ENCODE measurements at regions not wholly inside any gene's neighbourhood (a gene's known extent, or its start where the extent isn't known, plus 50 kb on each side); places are given as distances from the start of the nearest gene placed in this dataset.
A peak's percentile ranks its signal among the peaks of the same experiment; 100 is the strongest.
"Not testable (repeated sequence)": the region's sequence is repeated elsewhere in the genome, so short reads cannot be mapped to it uniquely, and the experiment has no call there.

DNA sequence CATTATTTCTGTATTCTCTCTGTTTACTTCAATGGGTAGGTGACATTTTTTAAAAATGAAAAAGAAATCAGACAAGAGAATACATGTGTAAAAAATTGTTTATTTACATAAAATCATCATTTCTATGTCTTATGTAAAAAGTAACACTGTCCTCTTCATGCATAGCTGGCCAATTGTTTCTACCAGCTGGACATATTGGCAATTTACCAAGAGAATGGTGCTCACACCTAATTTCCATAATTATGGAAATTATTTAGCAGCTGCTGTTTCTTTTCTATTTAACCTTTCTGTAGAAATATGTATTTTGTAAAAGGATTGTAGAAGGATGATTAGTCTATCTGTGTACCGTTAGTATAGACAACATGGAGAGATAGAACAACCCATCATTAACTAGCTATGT is 791.9 kb downstream of the TRIB2 start:
- no peak overlapping the region for H3K27ac ChIP-seq
- no peak for TF ChIP-seq ZFX (IDR thresholded peaks at IDR 0.05)
- no peak for TF ChIP-seq CTCF (conservative IDR thresholded peaks at IDR 0.05)

- TF ChIP-seq ZFX (IDR thresholded peaks at IDR 0.05): no peak
- TF ChIP-seq CTCF (conservative IDR thresholded peaks at IDR 0.05): no peak
- no peak overlapping the region for H3K27ac ChIP-seq
Observed at GRCh38 chr2:13515254-13515653, 798.5 kb downstream of the TRIB2 start.

DNA sequence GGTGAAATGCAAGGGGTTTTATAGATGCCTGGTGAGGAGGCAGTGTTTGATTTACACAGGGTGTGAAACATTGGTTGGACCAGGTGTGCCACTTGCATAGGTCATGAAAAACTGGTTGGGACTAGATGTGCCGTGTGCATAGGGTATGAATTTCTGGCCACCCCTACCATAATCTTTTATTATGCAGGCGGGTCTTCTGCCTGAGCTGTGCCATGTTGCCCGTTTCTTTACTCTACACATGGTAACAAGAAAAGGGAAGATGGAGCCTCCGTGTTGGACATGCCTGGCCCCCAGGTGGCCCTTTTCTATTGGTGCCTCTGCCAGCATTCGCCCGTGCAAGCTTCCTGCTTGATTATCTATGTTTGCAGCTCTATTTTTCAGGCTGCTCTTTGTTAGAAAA is 805.4 kb downstream of the TRIB2 start:
- H3K27ac ChIP-seq: no peak overlapping the region
- no peak for TF ChIP-seq ZFX (IDR thresholded peaks at IDR 0.05)
- no peak for TF ChIP-seq CTCF (conservative IDR thresholded peaks at IDR 0.05)

DNA sequence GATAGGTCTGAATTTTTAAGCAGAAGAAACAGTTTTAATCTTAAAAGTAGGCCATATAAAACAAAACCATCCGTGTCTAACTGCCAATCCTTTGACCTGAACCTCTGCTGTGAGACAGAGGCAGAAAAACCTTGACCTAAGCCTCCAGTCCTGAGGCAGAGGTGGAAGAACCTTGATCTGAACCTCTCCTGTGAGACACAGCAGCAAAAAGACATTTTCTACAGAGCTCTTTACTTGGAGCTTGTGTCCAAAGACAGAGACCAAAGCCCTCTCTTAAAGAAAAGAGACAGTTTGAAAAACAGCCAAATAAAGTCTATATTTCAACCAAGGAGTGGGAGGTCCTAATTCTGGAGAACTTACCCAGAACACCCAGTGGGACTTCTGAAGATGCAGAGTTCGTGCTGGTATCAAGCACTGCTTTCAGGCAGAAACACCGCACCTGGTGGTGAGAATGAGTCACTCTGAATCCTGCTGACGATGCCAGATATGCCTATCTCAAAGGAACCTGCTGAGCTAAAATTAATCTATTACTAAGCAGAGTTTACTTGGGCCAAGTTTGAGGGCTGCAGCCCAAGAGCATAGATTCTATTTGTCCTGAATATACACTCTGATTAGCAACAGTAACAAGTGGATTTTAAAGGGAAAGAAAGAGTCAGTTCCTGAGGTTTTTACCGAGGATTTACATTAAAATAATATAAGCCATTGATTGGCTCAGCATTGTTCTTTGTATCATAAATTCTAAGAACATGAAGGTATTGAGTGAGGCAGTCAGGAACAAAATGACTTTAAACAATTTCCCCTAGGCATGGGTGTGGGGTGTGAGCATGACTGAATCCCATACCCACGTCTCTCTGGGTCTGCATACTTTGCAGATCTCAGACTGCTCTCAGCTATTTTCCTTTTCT is 806.4 kb downstream of the TRIB2 start:
- TF ChIP-seq ZFX (IDR thresholded peaks at IDR 0.05) (no peak), CTCF (conservative IDR thresholded peaks at IDR 0.05) (peak; percentile 14; the same call in 1 of the 2 replicates)
- no peak overlapping the region for H3K27ac ChIP-seq

DNA sequence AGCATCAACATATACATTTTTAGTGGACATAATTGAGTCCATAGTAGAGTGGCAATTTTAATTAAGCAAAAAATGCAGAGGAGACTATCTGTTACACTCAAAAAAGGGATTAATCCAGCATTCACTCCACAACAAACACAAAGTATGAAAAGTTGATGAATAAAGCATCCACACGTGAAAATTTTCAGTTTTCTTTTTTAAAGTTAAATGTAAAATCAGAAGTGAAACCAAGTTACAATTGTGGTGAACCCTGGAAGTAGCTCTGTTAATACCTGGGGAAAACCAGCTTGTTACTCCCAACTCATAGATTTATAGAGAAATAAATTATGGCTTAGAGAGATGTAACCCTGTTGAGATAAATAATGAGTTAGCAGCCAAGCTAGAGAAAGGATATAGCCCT is 807.8 kb downstream of the TRIB2 start:
- no peak overlapping the region for H3K27ac ChIP-seq
- TF ChIP-seq CTCF (conservative IDR thresholded peaks at IDR 0.05) (no peak), ZFX (IDR thresholded peaks at IDR 0.05) (no peak)

- not testable (repeated sequence) for H3K27ac ChIP-seq
Observed at GRCh38 chr2:13531735-13532410, 815.1 kb downstream of the TRIB2 start.

GRCh38 chr2:13532781-13533523 is 816.2 kb downstream of the TRIB2 start:
- H3K27ac ChIP-seq: not testable (repeated sequence)

GRCh38 chr2:13533524-13533922 is 816.8 kb downstream of the TRIB2 start:
- TF ChIP-seq ZFX (IDR thresholded peaks at IDR 0.05) (no peak), CTCF (conservative IDR thresholded peaks at IDR 0.05) (no peak)

More at GRCh38 chr2:13533524-13533922, 816.8 kb downstream of the TRIB2 start:
- H3K27ac ChIP-seq: no peak overlapping the region

Data from C4-2B (cell line).